HG02885 (cell line): ENCODE measurements at regions not wholly inside any gene's neighbourhood (a gene's known extent, or its start where the extent isn't known, plus 50 kb on each side); places are given as distances from the start of the nearest gene placed in this dataset.
A peak's percentile ranks its signal among the peaks of the same experiment; 100 is the strongest.

Experiments
- ATAC-seq: cut with Tn5 transposase; IDR thresholded peaks from one replicate; pipeline ENCODE4 v1.9.1; 2021; ENCODE audit warnings: mild to moderate bottlenecking; ENCODE audit not compliant: unreplicated experiment, poor library complexity

GRCh38 chr2:107282135-107282534 is 396.2 kb upstream of the ST6GAL2 start:
- no peak for ATAC-seq

DNA sequence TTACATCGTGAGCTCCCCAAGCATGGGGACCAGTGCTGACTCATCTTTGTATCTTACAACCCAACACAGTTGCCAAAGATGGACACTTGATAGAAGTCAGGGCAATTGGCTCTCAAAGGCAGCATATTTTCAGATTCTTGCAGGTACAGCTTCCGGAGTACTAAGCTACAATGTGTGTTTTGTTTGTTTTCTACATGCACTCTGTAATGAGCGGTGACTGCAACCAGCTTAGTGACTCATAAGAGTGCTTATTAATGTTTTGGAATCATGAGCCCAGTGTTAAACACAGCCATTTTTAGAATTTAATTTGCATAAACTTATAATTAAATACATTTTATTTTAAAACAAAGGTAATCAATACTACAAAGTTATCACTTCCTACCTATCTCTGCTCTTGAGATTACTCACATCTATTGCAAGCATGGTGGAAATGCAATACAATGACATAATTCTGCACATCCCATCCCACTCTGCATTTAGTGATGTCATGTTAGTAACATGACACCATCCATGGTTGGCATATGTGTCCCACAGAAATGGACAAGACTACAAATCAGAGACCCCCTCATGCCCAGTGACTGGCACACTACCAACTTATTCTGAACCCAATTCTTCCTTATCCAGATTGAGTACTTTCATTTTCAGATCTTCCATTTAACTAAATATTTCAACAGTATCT is 399.8 kb upstream of the ST6GAL2 start:
- ATAC-seq = no peak

DNA sequence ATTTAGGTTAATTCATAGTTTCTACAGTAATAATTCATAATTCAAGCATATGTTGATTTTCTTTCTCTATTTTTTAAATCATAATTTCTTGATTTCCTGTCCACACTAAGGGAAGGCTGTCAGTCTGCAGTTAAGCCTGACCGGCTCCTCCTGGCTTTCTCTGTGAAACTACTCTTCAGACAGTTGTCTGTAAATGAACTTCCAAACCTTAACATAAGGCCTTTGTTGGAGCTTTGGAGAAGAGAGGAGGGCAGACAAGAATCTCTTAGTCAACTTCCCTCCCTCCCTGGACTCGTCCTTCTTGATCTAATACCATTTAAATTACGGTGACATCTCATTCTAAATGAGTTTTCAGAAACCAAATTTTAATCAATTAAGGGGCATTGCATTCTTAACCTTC is 404.1 kb upstream of the ST6GAL2 start:
- ATAC-seq = no peak

- peak; percentile 42 for ATAC-seq
These were observed 418.0 kb upstream of the ST6GAL2 start for GRCh38 chr2:107303964-107304363.

- no peak for ATAC-seq
These were observed 420.0 kb upstream of the ST6GAL2 start for GRCh38 chr2:107305966-107306365.

DNA sequence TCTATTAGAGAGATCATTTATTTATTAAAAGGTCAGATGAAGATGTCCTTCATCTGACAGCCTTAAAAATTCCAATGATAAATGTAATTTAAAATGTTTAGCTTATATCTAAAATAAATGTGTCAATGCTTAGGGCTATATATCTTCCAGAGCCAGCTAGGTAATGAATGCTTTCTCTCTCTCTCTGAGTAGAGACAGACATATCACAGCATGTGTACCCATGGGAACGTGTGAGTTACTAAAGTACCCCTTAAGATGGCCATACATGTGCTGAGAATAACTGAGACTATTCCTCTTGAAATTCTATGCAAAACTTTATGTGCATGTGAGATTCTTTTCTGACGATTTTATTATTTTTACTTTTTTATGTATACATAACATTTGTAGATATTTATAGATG is 420.9 kb upstream of the ST6GAL2 start:
- ATAC-seq = no peak

DNA sequence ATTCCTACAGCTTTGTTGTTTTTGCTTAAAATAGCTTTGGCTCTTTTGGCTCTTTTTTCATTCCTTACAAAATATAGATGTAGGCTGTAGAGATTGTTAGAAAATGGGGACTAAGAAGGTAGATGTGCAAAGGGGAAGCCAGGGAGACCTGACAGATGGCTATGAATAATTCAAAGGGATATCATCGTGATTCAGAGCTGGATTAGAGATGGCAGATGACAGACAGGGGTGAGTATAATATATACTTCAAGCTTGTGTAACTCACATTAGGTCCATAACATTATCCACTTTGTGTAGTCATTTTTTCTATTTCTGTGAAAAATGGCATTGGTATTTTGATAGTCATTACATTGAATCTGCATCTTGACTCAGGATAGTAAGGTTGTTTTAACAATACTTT is 422.9 kb upstream of the ST6GAL2 start:
- no peak for ATAC-seq

GRCh38 chr2:107312240-107312639 is 426.3 kb upstream of the ST6GAL2 start:
- ATAC-seq = no peak

DNA sequence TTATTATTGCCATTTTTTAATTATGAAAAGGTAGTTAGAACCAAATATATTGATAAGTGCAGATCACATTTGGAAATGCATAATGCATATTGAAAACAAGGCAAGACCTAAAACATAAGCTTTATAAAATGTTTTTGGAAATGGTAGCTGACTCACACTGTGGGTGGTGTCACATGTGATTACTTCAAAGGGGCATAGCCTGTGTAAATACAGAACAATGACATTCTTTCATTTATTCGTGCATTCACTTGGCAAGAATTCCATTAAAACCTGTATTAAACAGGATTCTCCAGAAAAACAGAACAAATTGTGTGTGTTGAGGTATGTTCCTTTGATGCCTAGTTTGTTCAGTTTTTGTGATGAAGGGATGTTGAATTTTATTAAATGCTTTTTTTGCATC is 427.3 kb upstream of the ST6GAL2 start:
- ATAC-seq = no peak

DNA sequence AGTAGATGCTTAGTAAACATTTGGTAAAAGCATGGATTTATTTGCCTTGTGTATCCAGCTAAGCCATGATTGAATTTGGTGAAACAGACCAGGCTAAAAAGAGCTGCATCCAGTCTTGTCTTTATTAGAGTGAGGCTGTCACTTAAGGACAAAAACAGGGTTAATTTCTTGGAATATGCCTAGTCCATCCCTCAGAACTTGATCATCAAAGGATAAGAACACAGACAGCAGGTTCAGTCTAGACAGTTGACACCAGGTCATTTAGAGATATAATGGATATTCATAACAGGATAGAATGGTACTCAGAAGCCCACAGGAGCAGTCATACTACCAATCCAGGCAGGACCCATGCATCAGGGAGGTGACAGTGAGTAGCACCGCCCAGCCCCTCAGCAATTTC is 434.9 kb upstream of the ST6GAL2 start:
- no peak for ATAC-seq

DNA sequence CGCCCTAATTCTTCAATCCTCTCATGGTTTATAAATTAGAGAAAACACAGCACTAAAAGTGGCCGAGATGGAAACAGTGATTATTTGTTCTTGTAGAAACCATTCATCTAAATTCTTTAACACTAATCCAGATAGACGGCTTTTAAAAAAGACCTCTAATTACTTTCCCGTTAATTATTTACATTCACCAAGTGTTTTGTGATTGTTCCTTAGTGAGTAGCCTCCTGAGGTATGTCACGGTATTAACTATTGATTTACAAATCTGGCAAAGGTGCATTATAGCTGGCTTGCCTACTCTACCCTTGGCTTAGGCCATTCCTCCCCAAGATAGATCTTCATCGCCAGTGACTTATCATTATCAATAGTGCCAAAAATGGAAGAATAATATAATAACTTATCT is 436.4 kb upstream of the ST6GAL2 start:
- ATAC-seq = no peak

GRCh38 chr2:107323946-107324565 is 438.1 kb upstream of the ST6GAL2 start:
- ATAC-seq = no peak

GRCh38 chr2:107325981-107326786 is 440.2 kb upstream of the ST6GAL2 start:
- ATAC-seq = no peak

- ATAC-seq = no peak
These were observed 448.3 kb upstream of the ST6GAL2 start for GRCh38 chr2:107334306-107334705.

GRCh38 chr2:107336526-107336925 is 450.6 kb upstream of the ST6GAL2 start:
- no peak for ATAC-seq

DNA sequence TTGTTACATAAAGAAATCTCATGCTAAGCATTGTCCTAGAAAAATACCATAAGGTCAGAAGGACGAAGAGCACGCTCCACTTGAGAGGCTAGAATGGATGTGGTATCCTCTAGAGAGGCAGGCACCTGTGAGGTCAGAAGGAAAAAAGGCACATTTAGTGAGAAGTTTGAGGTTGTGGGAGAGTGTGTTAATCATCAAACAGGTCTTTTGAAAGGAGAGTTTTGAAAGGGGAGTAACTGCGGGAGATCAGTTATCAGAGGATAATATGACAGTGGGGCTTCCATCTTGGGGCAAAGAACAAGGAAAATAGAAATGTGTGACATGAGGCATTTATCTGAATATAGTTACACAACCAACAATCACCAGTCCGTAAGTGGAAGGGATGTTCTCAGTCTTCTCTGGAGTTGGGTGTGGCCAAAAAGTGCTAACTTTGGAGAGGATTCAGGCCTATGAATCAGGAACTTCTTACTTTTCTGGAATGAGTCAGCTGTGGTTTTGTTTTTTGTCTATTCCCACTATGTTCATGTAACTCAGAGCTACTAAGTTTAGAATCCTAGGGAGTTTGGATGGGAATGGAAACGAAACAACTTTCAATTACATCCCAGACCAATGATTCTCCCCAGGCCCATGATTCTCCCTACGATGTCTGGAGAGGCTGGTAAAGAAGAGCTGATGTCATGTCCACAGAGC is 451.4 kb upstream of the ST6GAL2 start:
- no peak for ATAC-seq

DNA sequence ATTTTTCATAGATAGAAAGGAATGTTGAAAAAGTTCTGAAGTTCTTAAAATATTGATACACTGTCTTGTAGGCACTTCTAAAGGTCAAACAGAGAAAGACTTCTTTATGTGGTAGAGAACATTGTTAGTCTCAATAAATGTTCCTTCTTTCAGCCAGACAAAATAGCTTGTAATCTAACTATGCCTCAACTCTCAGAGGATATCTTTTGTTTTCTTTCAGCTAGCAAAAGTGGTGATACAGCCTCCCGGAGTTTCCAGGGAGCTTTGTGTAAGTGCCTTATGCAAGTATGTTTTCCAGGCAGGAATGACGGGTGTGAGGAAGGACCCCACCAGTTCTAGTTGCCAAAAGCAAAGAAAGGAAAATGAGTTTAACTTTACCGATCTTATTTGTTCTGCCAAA is 452.1 kb upstream of the ST6GAL2 start:
- ATAC-seq = no peak

DNA sequence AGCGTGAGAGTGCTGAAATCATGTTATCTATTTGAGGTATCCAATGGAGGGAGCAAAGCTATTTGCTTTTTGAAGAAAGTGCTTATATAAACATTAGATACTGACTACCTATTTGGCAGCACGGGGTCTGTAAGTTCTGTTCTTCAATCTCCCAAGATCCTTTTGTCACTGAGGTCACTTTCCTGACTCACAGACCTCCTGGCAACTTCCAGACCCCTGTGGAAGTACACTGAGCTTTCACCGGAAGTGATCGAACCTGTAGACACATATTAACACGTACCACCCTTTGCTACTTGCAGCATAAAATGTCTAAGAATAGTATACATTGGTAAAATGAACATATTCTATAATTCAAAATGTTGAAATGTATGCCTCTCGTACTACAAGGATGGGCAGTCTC is 452.6 kb upstream of the ST6GAL2 start:
- ATAC-seq = no peak

GRCh38 chr2:107340955-107341354 is 455.0 kb upstream of the ST6GAL2 start:
- ATAC-seq = no peak

- ATAC-seq = no peak
These were observed 463.4 kb upstream of the ST6GAL2 start for GRCh38 chr2:107349329-107349728.

- no peak for ATAC-seq
These were observed 468.2 kb upstream of the ST6GAL2 start for GRCh38 chr2:107354175-107354574.
